IMR-90 (cell line): ENCODE measurements at regions not wholly inside any gene's neighbourhood (a gene's known extent, or its start where the extent isn't known, plus 50 kb on each side); places are given as distances from the start of the nearest gene placed in this dataset.

ENCODE experiments used
- ATAC-seq: fragments of 200-7000 bp; cut with Tn5 transposase; 2 replicates; pipeline ENCODE4 v1.9.1; 2020; ENCODE audit warnings: low read depth, mild to moderate bottlenecking, moderate library complexity
- BruUV-seq: library from RNA; stranded (reverse); fragments of 400-500 nt; replicated peaks from 2 replicates; lab custom pipeline; 2021; lab: Mats Ljungman, UMichigan
- CTCF ChIA-PET: fragments of 300-600 bp; formaldehyde crosslinking; extraction: SDS; loops from one replicate; lab custom pipeline; 2021; ENCODE audit warnings: antibody characterized with exemption; lab: Yijun Ruan, JAX
- POLR2A ChIA-PET: fragments of 300-600 bp; sonication (Branson Sonifier 250); formaldehyde crosslinking; loops from one replicate; lab custom pipeline; 2022; ENCODE audit warnings: antibody characterized with exemption; ENCODE audit not compliant: unreplicated experiment; lab: Charles Lee
- DNase-seq: peaks from one replicate; pipeline ENCODE4 v3.0.0; 2013
- H2AFZ ChIP-seq: replicated peaks from 2 replicates; pipeline ENCODE3; 2013; ENCODE audit warnings: low read length, mild to moderate bottlenecking; ENCODE audit not compliant: poor library complexity
- H2AK5ac ChIP-seq: 2 replicates; pipeline ENCODE4 v1.6.1; 2013; ENCODE audit warnings: low read depth, low read length, inconsistent platforms
- H2AK9ac ChIP-seq: replicated peaks from 2 replicates; pipeline ENCODE3; 2013; ENCODE audit warnings: mild to moderate bottlenecking, low read depth, low read length, moderate library complexity; ENCODE audit not compliant: poor library complexity
- H2BK120ac ChIP-seq: 2 replicates; pipeline ENCODE4 v1.6.1; 2013; ENCODE audit warnings: low read depth, low read length, inconsistent platforms
- H2BK15ac ChIP-seq: 3 replicates; pipeline ENCODE4 v1.6.1; 2013; ENCODE audit warnings: low read depth, low read length, inconsistent platforms
- H2BK20ac ChIP-seq: 2 replicates; pipeline ENCODE4 v1.6.1; 2013; ENCODE audit warnings: low read depth, mild to moderate bottlenecking, inconsistent platforms, low read length, moderate library complexity
- H2BK5ac ChIP-seq: 2 replicates; pipeline ENCODE4 v1.6.1; 2013; ENCODE audit warnings: mild to moderate bottlenecking, low read depth, low read length, inconsistent platforms; ENCODE audit not compliant: poor library complexity, severe bottlenecking
- H3K14ac ChIP-seq: replicated peaks from 2 replicates; pipeline ENCODE4 v1.6.1; 2013; ENCODE audit warnings: low read depth, low read length, inconsistent platforms
- H3K18ac ChIP-seq: 2 replicates; pipeline ENCODE4 v1.6.1; 2013; ENCODE audit warnings: low read depth, low read length, control low read depth
- H3K23ac ChIP-seq: 2 replicates; pipeline ENCODE4 v1.6.1; 2013; ENCODE audit warnings: low read depth, low read length, inconsistent platforms
- H3K27ac ChIP-seq: 2 replicates; pipeline ENCODE4 v1.5.1; 2013; ENCODE audit warnings: mild to moderate bottlenecking, control low read depth, low read length; ENCODE audit not compliant: insufficient read depth
- H3K27me3 ChIP-seq: 2 replicates; pipeline ENCODE4 v1.6.1; 2013; ENCODE audit warnings: low read length; ENCODE audit not compliant: control insufficient read depth, insufficient read depth
- H3K36me3 ChIP-seq: 2 replicates; pipeline ENCODE4 v1.6.1; 2013; ENCODE audit warnings: low read length, mixed read lengths; ENCODE audit not compliant: control insufficient read depth, insufficient read depth
- H3K4ac ChIP-seq: 2 replicates; pipeline ENCODE4 v1.6.1; 2013; ENCODE audit warnings: low read depth, low read length, inconsistent platforms
- H3K4me1 ChIP-seq: 2 replicates; pipeline ENCODE4 v1.6.1; 2013; ENCODE audit warnings: low read length, mixed read lengths; ENCODE audit not compliant: control insufficient read depth, insufficient read depth
- H3K4me2 ChIP-seq: 2 replicates; pipeline ENCODE4 v1.6.1; 2013; ENCODE audit warnings: low read depth, mild to moderate bottlenecking, control low read depth, low read length, moderate library complexity
- H3K4me3 ChIP-seq: 2 replicates; pipeline ENCODE4 v1.5.1; 2013; ENCODE audit warnings: low read depth, mild to moderate bottlenecking, control low read depth, low read length, moderate library complexity; ENCODE audit not compliant: insufficient read depth
- H3K56ac ChIP-seq: 2 replicates; pipeline ENCODE4 v1.6.1; 2013; ENCODE audit warnings: low read length, inconsistent platforms; ENCODE audit not compliant: insufficient read depth; ENCODE audit errors: extremely low read depth
- H3K79me1 ChIP-seq, 2 experiments: 2 replicates each; pipeline ENCODE4 v1.6.1; 2013; ENCODE audit warnings: low read length in 2 of 2, inconsistent platforms in 1 of 2, low read depth in 1 of 2
- H3K9ac ChIP-seq: 2 replicates; pipeline ENCODE4 v1.6.1; 2013; ENCODE audit warnings: low read depth, low read length, control low read depth
- H3K9me1 ChIP-seq: 2 replicates; pipeline ENCODE4 v1.6.1; 2013; ENCODE audit warnings: low read length, inconsistent platforms; ENCODE audit not compliant: insufficient read depth
- H3K9me3 ChIP-seq: 2 replicates; pipeline ENCODE4 v1.6.1; 2013; ENCODE audit warnings: low read length; ENCODE audit not compliant: control insufficient read depth, insufficient read depth
- H4K20me1 ChIP-seq: 2 replicates; pipeline ENCODE4 v1.6.1; 2013; ENCODE audit warnings: low read length, inconsistent platforms; ENCODE audit not compliant: insufficient read depth
- H4K5ac ChIP-seq: 2 replicates; pipeline ENCODE4 v1.6.1; 2013; ENCODE audit warnings: mild to moderate bottlenecking, low read depth, low read length, control low read depth
- H4K8ac ChIP-seq, 2 experiments: 2 replicates each; pipeline ENCODE4 v1.6.1; 2013; ENCODE audit warnings: low read depth in 2 of 2, low read length in 2 of 2, control low read depth in 1 of 2, inconsistent platforms in 1 of 2
- H4K91ac ChIP-seq: 2 replicates; pipeline ENCODE4 v1.6.1; 2013; ENCODE audit warnings: low read depth, low read length, inconsistent platforms; ENCODE audit not compliant: insufficient read depth
- BHLHE40 ChIP-seq: fragments of 150-350 bp; IDR thresholded peaks from 2 replicates; pipeline ENCODE4 v1.6.1; 2016; ENCODE audit warnings: mild to moderate bottlenecking, low read depth, low read length
- ELK1 ChIP-seq: fragments of 150-350 bp; IDR thresholded peaks from 2 replicates; pipeline ENCODE4 v1.6.1; 2016; ENCODE audit warnings: low read depth, mild to moderate bottlenecking, low read length, moderate library complexity, borderline replicate concordance
- FOS ChIP-seq: fragments of 150-350 bp; IDR thresholded peaks from 2 replicates; pipeline ENCODE4 v1.6.1; 2016; ENCODE audit warnings: low read depth, low read length
- MAZ ChIP-seq: IDR thresholded peaks from 2 replicates; pipeline ENCODE4 v1.6.1; 2012; ENCODE audit warnings: low read depth, mild to moderate bottlenecking, low read length, improper control_type of control experiment, moderate library complexity, borderline replicate concordance
- MXI1 ChIP-seq: IDR thresholded peaks from 2 replicates; pipeline ENCODE4 v1.6.1; 2012; ENCODE audit warnings: low read depth, mild to moderate bottlenecking, low read length, moderate library complexity, borderline replicate concordance
- NFE2L2 ChIP-seq: fragments of 150-350 bp; IDR thresholded peaks from 2 replicates; pipeline ENCODE4 v1.6.1; 2016; ENCODE audit warnings: low read depth, mild to moderate bottlenecking, low read length
- SMC3 ChIP-seq: fragments of 150-350 bp; IDR thresholded peaks from 2 replicates; pipeline ENCODE4 v1.6.1; 2016; ENCODE audit warnings: low read depth, mild to moderate bottlenecking, antibody characterized with exemption, low read length, moderate library complexity
- USF2 ChIP-seq: fragments of 150-350 bp; IDR thresholded peaks from 2 replicates; pipeline ENCODE4 v1.6.1; 2017; ENCODE audit warnings: mild to moderate bottlenecking, antibody characterized with exemption, low read length, low read depth
- WGBS, 2 experiments: methylation state at CpG; one replicate each; pipeline versions ENCODE4 v1.1.5 to v1.1.7; 2013; ENCODE audit warnings: missing lambda C conversion rate in 2 of 2; ENCODE audit not compliant: insufficient read length in 1 of 2; ENCODE audit errors: extremely low coverage in 2 of 2; 5-methylcytosine and 5-hydroxymethylcytosine counted together
- dilution Hi-C: fragments of 300-500 bp; cut with HindIII; formaldehyde crosslinking; loops from one replicate; pipeline ENCODE4 v1.14.3; 2018; ENCODE audit warnings: low sequenced_read_pairs; ENCODE audit not compliant: unreplicated experiment
- in situ Hi-C: fragments of 300-500 bp; cut with MboI; formaldehyde crosslinking; loops from 3 replicates; pipeline ENCODE4 v1.14.3; 2019; ENCODE audit warnings: low sequenced_read_pairs, inconsistent platforms, mixed read lengths
- intact Hi-C: fragments of 100-400 bp; cut with micrococcal nuclease; formaldehyde crosslinking; loops from 2 replicates; pipeline ENCODE4 v1.10.0; 2022

- no peaks in the 10 kb centered on the region for H3K36me3 ChIP-seq
- dilution Hi-C loops (no loop called here), intact Hi-C loops (no loop called here), in situ Hi-C loops (no loop called here)
- no peak overlapping the region for H3K14ac ChIP-seq
- H3K9ac ChIP-seq, result no peak overlapping the region
- H4K5ac ChIP-seq, result no peak overlapping the region
- H3K4me2 ChIP-seq, result no peak overlapping the region
- H2AK5ac ChIP-seq, result no peak overlapping the region
- no peak overlapping the region for H3K4ac ChIP-seq
- no peak overlapping the region for H2AK9ac ChIP-seq
- WGBS, 2 experiments, result no CpG with 5 or more reads among the region's 4 CpGs
- H3K23ac ChIP-seq, result no peak overlapping the region
- no peak overlapping the region for H2BK120ac ChIP-seq
- ChIA-PET POLR2A (no interaction called here), CTCF (no interaction called here)
- H2BK5ac ChIP-seq, result no peak overlapping the region
- TF ChIP-seq MXI1, result no peak
- no peak for TF ChIP-seq ELK1
- no peak for TF ChIP-seq SMC3
- TF ChIP-seq BHLHE40, result no peak
- TF ChIP-seq NFE2L2, result no peak
- TF ChIP-seq MAZ, result no peak
- TF ChIP-seq USF2, result no peak
- no peak for TF ChIP-seq FOS
- no peak overlapping the region for H2BK15ac ChIP-seq
- H3K56ac ChIP-seq, result no peak overlapping the region
- no peaks in the 10 kb centered on the region for H3K79me1 ChIP-seq
- no peaks in the 10 kb centered on the region for H3K27me3 ChIP-seq
- no peak overlapping the region for H3K27ac ChIP-seq
- H3K9me1 ChIP-seq, result no peaks in the 10 kb centered on the region
- H3K18ac ChIP-seq, result no peak overlapping the region
- H3K4me3 ChIP-seq, result no peak overlapping the region
- DNase-seq, result no peak
- no peak overlapping the region for H2AFZ ChIP-seq
- no peaks in the 10 kb centered on the region for H3K4me1 ChIP-seq
- no peaks in the 10 kb centered on the region for H4K20me1 ChIP-seq
- no peak overlapping the region for H4K8ac ChIP-seq
- ATAC-seq, result no peak
- H3K9me3 ChIP-seq, result no peaks in the 10 kb centered on the region
- BruUV-seq, result no TSS peak
- H4K91ac ChIP-seq, result no peak overlapping the region
- H2BK20ac ChIP-seq, result no peak overlapping the region
Measured at GRCh38 chrX:26347171-26347570, 131.2 kb downstream of the MAGEB5 start.
